PC-9 (cell line): ENCODE measurements at regions not wholly inside any gene's neighbourhood (a gene's known extent, or its start where the extent isn't known, plus 50 kb on each side); places are given as distances from the start of the nearest gene placed in this dataset.

Experiments used
- BruUV-seq: library from RNA; stranded (reverse); fragments of 400-500 nt; replicated peaks from 2 replicates; lab custom pipeline; 2021; lab: Mats Ljungman, UMichigan
- CTCF ChIA-PET: fragments of 300-600 bp; sonication (Branson Sonifier 250); formaldehyde crosslinking; loops from one replicate; lab custom pipeline; 2022; ENCODE audit warnings: antibody characterized with exemption; lab: Charles Lee
- POLR2A ChIA-PET: fragments of 300-600 bp; sonication (Branson Sonifier 250); formaldehyde crosslinking; loops from one replicate; lab custom pipeline; 2022; ENCODE audit warnings: antibody characterized with exemption; ENCODE audit not compliant: unreplicated experiment; lab: Charles Lee
- DNase-seq, 2 experiments: peaks; one replicate each; pipeline versions ENCODE4 v3.0.0 to v3.0.0-alpha.2; 2015 to 2022; ENCODE audit warnings: mixed read lengths in 1 of 2
- H2AFZ ChIP-seq: fragments of 200-600 bp; sonication (generic); 2 replicates; pipeline ENCODE4 v1.8.1; 2017; ENCODE audit warnings: antibody characterized with exemption
- H3F3A ChIP-seq: fragments of 200-600 bp; sonication (generic); 2 replicates; pipeline ENCODE4 v1.8.1; 2017; ENCODE audit warnings: antibody characterized with exemption, mild to moderate bottlenecking, low read depth; ENCODE audit not compliant: insufficient read depth
- H3K27ac ChIP-seq: fragments of 200-600 bp; sonication (generic); 2 replicates; pipeline ENCODE4 v1.6.1; 2016; ENCODE audit warnings: mixed run types
- H3K27me3 ChIP-seq: fragments of 200-600 bp; sonication (generic); 2 replicates; pipeline ENCODE4 v1.6.1; 2016; ENCODE audit warnings: low read depth, mixed run types; ENCODE audit not compliant: insufficient read depth
- H3K36me3 ChIP-seq: fragments of 200-600 bp; sonication (generic); 2 replicates; pipeline ENCODE4 v1.6.1; 2016; ENCODE audit warnings: low read depth, mixed run types
- H3K4me1 ChIP-seq: fragments of 200-600 bp; sonication (generic); replicated peaks from 2 replicates; pipeline ENCODE4 v1.6.1; 2016; ENCODE audit warnings: mixed run types; ENCODE audit not compliant: insufficient read depth
- H3K4me2 ChIP-seq: fragments of 200-600 bp; sonication (generic); 2 replicates; pipeline ENCODE4 v1.6.1; 2017; ENCODE audit warnings: mixed run types
- H3K4me3 ChIP-seq: fragments of 200-600 bp; sonication (generic); 2 replicates; pipeline ENCODE4 v1.6.1; 2016; ENCODE audit warnings: mixed run types
- H3K79me2 ChIP-seq: fragments of 200-600 bp; sonication (generic); 2 replicates; pipeline ENCODE4 v1.6.1; 2017; ENCODE audit warnings: low read depth, mixed run types
- H3K9me2 ChIP-seq: fragments of 200-600 bp; sonication (generic); 2 replicates; pipeline ENCODE4 v1.8.1; 2017; ENCODE audit warnings: mild to moderate bottlenecking; ENCODE audit not compliant: insufficient read depth
- H3K9me3 ChIP-seq: fragments of 200-600 bp; sonication (generic); 2 replicates; pipeline ENCODE4 v1.8.1; 2016; ENCODE audit warnings: low read depth; ENCODE audit not compliant: insufficient read depth
- H4K20me1 ChIP-seq: fragments of 200-600 bp; sonication (generic); 2 replicates; pipeline ENCODE4 v1.8.1; 2017; ENCODE audit not compliant: insufficient read depth
- CTCF ChIP-seq: fragments of 200-600 bp; sonication (generic); conservative IDR thresholded peaks from 2 replicates; pipeline ENCODE4 v1.6.1; 2017; ENCODE audit warnings: mixed run types, antibody characterized with exemption, mild to moderate bottlenecking, moderate library complexity
- EZH2 ChIP-seq: fragments of 200-600 bp; sonication (generic); IDR thresholded peaks from 2 replicates; pipeline ENCODE4 v1.8.0; 2017; ENCODE audit warnings: antibody characterized with exemption, low read depth
- intact Hi-C: fragments of 100-400 bp; cut with micrococcal nuclease; formaldehyde crosslinking; loops from one replicate; pipeline ENCODE4 v1.10.0; 2022; ENCODE audit not compliant: unreplicated experiment

DNA sequence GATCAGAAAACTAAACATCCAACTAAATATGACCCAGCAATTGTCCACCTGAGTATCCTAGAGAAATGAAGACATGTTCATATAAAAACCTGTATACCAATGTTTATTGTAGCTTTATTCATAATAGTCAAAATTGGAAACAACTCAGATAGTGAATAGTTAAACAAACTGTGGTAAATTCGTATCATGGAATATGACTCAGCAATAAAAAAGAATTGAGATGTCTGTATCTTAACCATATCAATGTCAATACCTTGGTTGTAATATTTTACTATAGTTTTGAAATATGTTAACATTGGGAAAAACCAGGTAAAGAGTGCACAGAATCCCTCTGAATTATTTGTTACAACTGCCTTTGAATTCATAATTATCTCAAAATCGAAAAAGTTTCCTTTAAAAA lies 159.3 kb upstream of the GAP43 start:
- ChIA-PET CTCF (no interaction called here), POLR2A (no interaction called here)
- no peaks in the 10 kb centered on the region for H3K9me2 ChIP-seq
- H3K9me3 ChIP-seq = no peaks in the 10 kb centered on the region
- H2AFZ ChIP-seq = no peak overlapping the region
- intact Hi-C loops = no loop called here
- no peaks in the 10 kb centered on the region for H4K20me1 ChIP-seq
- no peaks in the 10 kb centered on the region for H3F3A ChIP-seq
- no peak overlapping the region for H3K4me2 ChIP-seq
- H3K79me2 ChIP-seq = no peaks in the 10 kb centered on the region
- no peak overlapping the region for H3K27ac ChIP-seq
- H3K4me1 ChIP-seq = no peaks in the 10 kb centered on the region
- no peaks in the 10 kb centered on the region for H3K27me3 ChIP-seq
- BruUV-seq = no TSS peak
- no peak overlapping the region for H3K4me3 ChIP-seq
- no peaks in the 10 kb centered on the region for H3K36me3 ChIP-seq
- no peak for DNase-seq
- TF ChIP-seq EZH2 = no peak
- TF ChIP-seq CTCF = no peak

DNA sequence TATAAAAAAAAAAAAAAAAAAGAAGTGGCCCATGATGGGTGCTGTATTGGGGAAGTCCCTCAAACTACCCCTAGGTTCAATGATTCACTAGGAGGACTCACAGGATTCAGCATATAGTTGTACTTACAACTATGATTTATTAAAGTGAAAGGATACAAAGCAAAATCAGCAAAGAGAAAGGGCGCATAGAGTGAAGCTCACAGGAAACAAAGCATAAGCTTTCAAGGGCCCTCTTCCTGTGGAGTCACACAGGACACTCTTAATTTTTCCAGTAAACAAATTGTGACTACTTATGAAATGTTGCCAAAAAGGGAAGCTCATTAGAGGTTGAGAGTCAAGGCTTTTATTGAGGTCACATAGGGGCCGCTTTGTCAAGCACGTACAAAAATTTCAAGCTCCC lies 153.7 kb upstream of the GAP43 start:
- Histone ChIP-seq H4K20me1 (no peaks in the 10 kb centered on the region), H3K4me3 (no peak overlapping the region), H3K36me3 (no peaks in the 10 kb centered on the region), H3K27ac (no peak overlapping the region), H3K9me2 (no peaks in the 10 kb centered on the region), H3K4me1 (no peaks in the 10 kb centered on the region), H3K27me3 (no peaks in the 10 kb centered on the region), H3K9me3 (no peaks in the 10 kb centered on the region), H3K79me2 (no peaks in the 10 kb centered on the region), H3K4me2 (no peak overlapping the region), H3F3A (no peaks in the 10 kb centered on the region), H2AFZ (no peak overlapping the region)
- ChIA-PET CTCF (no interaction called here), POLR2A (no interaction called here)
- DNase-seq = no peak
- BruUV-seq = no TSS peak
- intact Hi-C loops = no loop called here
- TF ChIP-seq EZH2 = no peak
- no peak for TF ChIP-seq CTCF

GRCh38 chr3:115470254-115470653 lies 153.1 kb upstream of the GAP43 start:
- Histone ChIP-seq H3K4me3 (no peak overlapping the region), H3K27me3 (no peaks in the 10 kb centered on the region), H2AFZ (no peak overlapping the region), H4K20me1 (no peaks in the 10 kb centered on the region), H3K4me1 (no peaks in the 10 kb centered on the region), H3K36me3 (no peaks in the 10 kb centered on the region), H3F3A (no peaks in the 10 kb centered on the region), H3K9me2 (no peaks in the 10 kb centered on the region), H3K79me2 (no peaks in the 10 kb centered on the region), H3K27ac (no peak overlapping the region), H3K9me3 (no peaks in the 10 kb centered on the region), H3K4me2 (no peak overlapping the region)
- CTCF ChIA-PET = no interaction called here
- POLR2A ChIA-PET = no interaction called here
- intact Hi-C loops = no loop called here
- no TSS peak for BruUV-seq
- TF ChIP-seq EZH2 (no peak), CTCF (no peak)
- DNase-seq = no peak
